Mesendoderm (in vitro differentiated cells): ENCODE measurements at regions not wholly inside any gene's neighbourhood (a gene's known extent, or its start where the extent isn't known, plus 50 kb on each side); places are given as distances from the start of the nearest gene placed in this dataset.
A peak's percentile ranks its signal among the peaks of the same experiment; 100 is the strongest.

Experiments
- DNase-seq: peaks from one replicate; pipeline ENCODE4 v3.0.0; 2013
- H2AK5ac ChIP-seq: 2 replicates; pipeline ENCODE4 v1.6.1; 2013; ENCODE audit warnings: low read length, inconsistent platforms
- H2BK120ac ChIP-seq: 2 replicates; pipeline ENCODE4 v1.6.1; 2013; ENCODE audit warnings: low read depth, mild to moderate bottlenecking, low read length, moderate library complexity, mixed read lengths
- H2BK15ac ChIP-seq: replicated peaks from 2 replicates; pipeline ENCODE4 v1.6.1; 2013; ENCODE audit warnings: low read depth, mild to moderate bottlenecking, moderate library complexity
- H2BK5ac ChIP-seq: 2 replicates; pipeline ENCODE4 v1.6.1; 2013; ENCODE audit warnings: low read length, inconsistent platforms
- H3K18ac ChIP-seq: 2 replicates; pipeline ENCODE4 v1.6.1; 2013; ENCODE audit warnings: mild to moderate bottlenecking, low read length, mixed read lengths
- H3K23ac ChIP-seq: one replicate; pipeline ENCODE4 v1.6.1; 2013; ENCODE audit warnings: low read length
- H3K27ac ChIP-seq: 2 replicates; pipeline ENCODE4 v1.5.1; 2013; ENCODE audit warnings: low read depth, mild to moderate bottlenecking, inconsistent platforms, low read length, moderate library complexity
- H3K27me3 ChIP-seq: 2 replicates; pipeline ENCODE4 v1.6.1; 2013; ENCODE audit warnings: low read length, control low read depth, mild to moderate bottlenecking, inconsistent platforms; ENCODE audit not compliant: insufficient read depth, poor library complexity
- H3K36me3 ChIP-seq: 2 replicates; pipeline ENCODE4 v1.6.1; 2013; ENCODE audit warnings: low read length, inconsistent platforms; ENCODE audit not compliant: control insufficient read depth, insufficient read depth
- H3K4ac ChIP-seq: one replicate; pipeline ENCODE4 v1.6.1; 2013; ENCODE audit warnings: low read depth, mild to moderate bottlenecking, low read length, moderate library complexity
- H3K4me1 ChIP-seq: 2 replicates; pipeline ENCODE4 v1.6.1; 2013; ENCODE audit warnings: low read depth, low read length, inconsistent platforms; ENCODE audit not compliant: control insufficient read depth
- H3K4me2 ChIP-seq: 2 replicates; pipeline ENCODE4 v1.6.1; 2013; ENCODE audit warnings: low read length
- H3K4me3 ChIP-seq: 2 replicates; pipeline ENCODE4 v1.5.1; 2013; ENCODE audit warnings: mild to moderate bottlenecking, low read length
- H3K56ac ChIP-seq: one replicate; pipeline ENCODE4 v1.6.1; 2013; ENCODE audit warnings: low read length
- H3K79me1 ChIP-seq: 2 replicates; pipeline ENCODE4 v1.6.1; 2013; ENCODE audit warnings: low read length, inconsistent platforms
- H3K79me2 ChIP-seq: 2 replicates; pipeline ENCODE4 v1.6.1; 2013; ENCODE audit warnings: mild to moderate bottlenecking, low read length; ENCODE audit not compliant: control insufficient read depth, insufficient read depth
- H3K9ac ChIP-seq: 2 replicates; pipeline ENCODE4 v1.6.1; 2013; ENCODE audit warnings: low read length, inconsistent platforms
- H4K5ac ChIP-seq: one replicate; pipeline ENCODE4 v1.6.1; 2013; ENCODE audit warnings: low read length
- H4K8ac ChIP-seq: one replicate; pipeline ENCODE4 v1.6.1; 2013; ENCODE audit warnings: low read depth, mild to moderate bottlenecking, control low read depth, low read length, moderate library complexity
- WGBS: extraction: QIAGEN DNeasy Blood & Tissue Kit; methylation state at CpG from one replicate; pipeline ENCODE4 v1.1.7; 2013; ENCODE audit warnings: low lambda C conversion rate, missing lambda C conversion rate; ENCODE audit not compliant: insufficient coverage; ENCODE audit errors: extremely low coverage; 5-methylcytosine and 5-hydroxymethylcytosine counted together

DNA sequence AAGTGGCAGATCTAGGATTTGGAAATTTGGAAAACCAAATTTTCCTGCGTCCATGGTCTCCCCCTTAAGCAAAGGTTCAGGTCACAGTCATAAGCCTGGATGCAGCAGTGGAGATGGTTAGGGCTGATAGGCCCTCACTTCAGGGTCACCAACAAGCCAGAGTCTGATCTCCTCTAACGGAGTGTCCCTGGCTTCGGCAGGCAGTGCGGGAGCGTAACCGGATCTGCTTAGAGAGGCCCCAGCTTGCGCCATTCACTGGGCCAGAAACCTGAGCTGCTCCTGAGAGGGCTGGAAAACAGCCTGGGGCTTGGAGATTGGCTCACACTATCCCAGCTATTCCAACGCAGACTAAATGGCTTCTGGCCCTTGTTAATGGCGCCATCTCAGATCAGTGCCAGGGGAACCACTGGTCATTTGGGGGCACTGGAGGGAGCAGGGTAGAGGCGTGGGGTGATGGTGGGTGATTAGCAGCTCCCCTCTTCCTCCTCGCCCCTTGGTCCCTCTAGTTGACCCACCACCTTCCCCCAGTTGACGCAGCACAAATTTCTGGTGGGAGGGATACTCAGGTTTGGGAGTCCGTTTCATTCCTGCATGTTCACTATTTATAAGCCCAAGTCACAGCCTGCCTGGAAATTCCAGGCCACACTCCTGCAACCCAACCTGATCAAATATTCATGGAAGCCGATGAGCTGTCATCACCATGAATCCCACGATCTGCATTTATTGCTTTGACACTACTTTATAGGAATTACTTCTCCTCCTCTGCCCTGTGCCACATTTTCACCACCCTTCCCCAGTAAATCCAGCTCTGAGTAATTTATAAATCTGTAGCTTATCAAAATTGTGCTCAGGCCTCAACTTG, 134.6 kb upstream of the CPEB4 start:
- Histone ChIP-seq H4K5ac (no peak overlapping the region), H3K18ac (peak overlapping the region; percentile 52), H3K27me3 (no peaks in the 10 kb centered on the region), H3K4me1 (peaks cover 3% of the 10 kb centered on the region), H3K79me2 (no peaks in the 10 kb centered on the region), H3K27ac (no peak overlapping the region), H3K23ac (no peak overlapping the region), H3K79me1 (no peaks in the 10 kb centered on the region), H3K9ac (no peak overlapping the region), H4K8ac (no peak overlapping the region), H2AK5ac (no peak overlapping the region), H3K56ac (peak overlapping the region; percentile 44), H3K4me3 (no peak overlapping the region), H3K4ac (no peak overlapping the region), H2BK120ac (no peak overlapping the region), H3K4me2 (no peak overlapping the region), H2BK5ac (no peak overlapping the region), H3K36me3 (no peaks in the 10 kb centered on the region), H2BK15ac (no peak overlapping the region)
- DNase-seq, result peak; percentile 93
- WGBS, result no CpG with 5 or more reads among the region's 15 CpGs

DNA sequence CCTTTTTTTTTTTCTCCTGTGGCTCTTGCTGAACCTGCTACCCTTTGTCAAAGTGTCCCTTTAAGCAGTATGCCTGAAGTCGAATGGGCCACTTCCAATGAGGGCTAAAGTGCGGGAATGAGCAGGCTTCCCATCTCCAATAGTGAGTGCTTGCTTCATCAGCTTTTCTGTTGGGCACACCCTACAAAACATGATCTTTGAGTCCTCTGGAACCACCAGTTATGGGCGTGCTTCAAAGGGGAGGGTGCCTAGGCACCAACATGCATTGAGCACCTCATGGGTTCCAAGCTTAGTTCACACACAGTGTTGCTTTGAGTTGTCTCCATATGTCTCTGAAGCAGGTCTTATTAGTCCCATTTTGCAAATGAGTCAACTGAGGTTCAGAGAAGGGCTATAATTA, 132.8 kb upstream of the CPEB4 start:
- Histone ChIP-seq H3K56ac (no peak overlapping the region), H2AK5ac (no peak overlapping the region), H3K9ac (no peak overlapping the region), H3K36me3 (no peaks in the 10 kb centered on the region), H3K18ac (no peak overlapping the region), H2BK5ac (no peak overlapping the region), H3K23ac (no peak overlapping the region), H3K79me2 (no peaks in the 10 kb centered on the region), H3K79me1 (no peaks in the 10 kb centered on the region), H3K4me1 (peaks cover 3% of the 10 kb centered on the region), H4K8ac (no peak overlapping the region), H2BK15ac (no peak overlapping the region), H3K4me2 (no peak overlapping the region), H4K5ac (no peak overlapping the region), H3K4ac (no peak overlapping the region), H3K4me3 (no peak overlapping the region), H3K27ac (no peak overlapping the region), H3K27me3 (no peaks in the 10 kb centered on the region), H2BK120ac (no peak overlapping the region)
- no CpG with 5 or more reads among the region's 3 CpGs for WGBS
- DNase-seq, result no peak

DNA sequence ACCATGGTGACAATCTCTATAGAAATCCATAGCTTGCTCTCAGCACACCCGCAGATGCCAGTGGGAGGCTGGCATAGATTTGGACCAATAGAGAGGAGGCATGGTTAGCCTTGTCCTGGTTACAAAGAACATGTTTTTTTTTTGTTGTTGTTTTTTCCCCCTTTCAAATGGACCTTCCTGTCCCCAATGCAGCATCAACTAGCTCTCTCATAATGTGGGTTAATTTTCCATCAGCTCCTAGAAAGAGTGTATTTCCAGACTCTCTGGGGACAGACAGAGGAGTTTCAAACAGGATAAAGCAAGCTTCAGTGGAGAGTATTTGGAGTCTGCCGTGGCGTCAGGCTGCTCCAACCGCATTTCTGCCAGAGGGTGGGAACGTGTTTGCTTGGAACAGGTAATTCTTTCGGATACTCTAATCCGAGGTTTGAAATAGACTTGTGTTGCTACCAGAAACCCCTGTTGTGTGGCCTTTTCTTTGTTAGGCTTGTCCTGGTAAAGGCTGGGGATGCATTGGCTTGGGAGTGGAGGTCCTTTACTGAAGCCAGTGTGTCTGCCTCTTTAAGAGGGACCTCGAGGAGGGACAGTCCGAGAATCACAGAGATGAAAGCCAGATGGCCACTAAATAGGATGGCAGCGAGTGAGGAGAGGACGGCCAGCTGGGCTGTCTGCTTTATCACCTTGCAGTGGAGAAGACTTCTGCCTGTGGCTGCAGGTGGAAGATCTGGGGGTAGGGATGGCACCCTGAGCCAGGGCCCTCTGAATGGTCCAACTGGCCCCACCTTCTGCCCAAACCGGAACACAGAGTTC, 130.5 kb upstream of the CPEB4 start:
- Histone ChIP-seq H3K18ac (no peak overlapping the region), H4K5ac (no peak overlapping the region), H3K79me1 (no peaks in the 10 kb centered on the region), H3K27me3 (no peaks in the 10 kb centered on the region), H3K4ac (no peak overlapping the region), H4K8ac (no peak overlapping the region), H3K9ac (no peak overlapping the region), H2BK15ac (no peak overlapping the region), H2BK5ac (no peak overlapping the region), H3K4me1 (peaks cover 3% of the 10 kb centered on the region), H3K23ac (no peak overlapping the region), H3K4me2 (no peak overlapping the region), H3K56ac (no peak overlapping the region), H3K79me2 (no peaks in the 10 kb centered on the region), H3K36me3 (no peaks in the 10 kb centered on the region), H3K27ac (no peak overlapping the region), H3K4me3 (no peak overlapping the region), H2BK120ac (no peak overlapping the region), H2AK5ac (no peak overlapping the region)
- no CpG with 5 or more reads among the region's 12 CpGs for WGBS
- no peak for DNase-seq

DNA sequence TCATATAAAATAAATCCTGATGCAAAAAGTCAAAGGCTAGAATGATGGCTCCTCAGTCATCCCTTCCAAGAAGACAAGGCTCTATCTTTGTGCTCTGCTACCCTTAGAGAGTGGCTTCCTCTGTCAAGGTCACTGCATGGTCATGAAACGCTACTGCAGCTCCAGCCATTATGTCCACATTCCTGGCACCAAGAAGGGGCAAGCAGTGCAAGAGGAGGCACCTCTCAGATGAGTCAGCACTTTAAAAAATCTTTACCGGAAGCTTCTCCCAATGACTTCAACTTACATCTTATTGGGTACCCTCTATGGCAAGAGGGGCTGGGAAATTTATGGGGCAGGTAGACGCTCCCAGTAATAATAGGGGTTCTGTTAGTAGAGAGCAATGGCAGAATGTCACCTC, 129.5 kb upstream of the CPEB4 start:
- WGBS, result no CpG with 5 or more reads among the region's 3 CpGs
- no peak for DNase-seq

DNA sequence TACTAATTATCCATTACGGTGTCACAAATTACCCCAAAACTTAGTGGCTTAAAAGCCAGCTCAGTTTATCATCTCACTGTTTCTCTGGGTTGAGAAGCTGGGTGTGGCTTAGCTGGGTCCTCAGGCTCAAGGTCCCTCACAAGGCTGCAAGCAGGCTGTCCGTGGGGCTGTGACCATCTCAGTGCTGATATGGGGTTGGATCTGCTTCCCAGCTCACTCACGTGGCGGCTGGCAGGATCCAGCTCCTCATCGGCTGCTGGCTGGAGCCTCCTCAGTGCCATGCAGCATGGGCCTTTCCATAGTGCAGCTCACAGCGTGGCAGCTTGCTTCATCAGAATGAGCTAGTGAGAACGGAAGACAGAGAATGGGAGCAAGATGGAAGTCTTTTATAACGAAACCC, 128.5 kb upstream of the CPEB4 start:
- no peaks in the 10 kb centered on the region for H3K79me2 ChIP-seq
- H3K27ac ChIP-seq, result no peak overlapping the region
- H3K9ac ChIP-seq, result no peak overlapping the region
- H3K4me2 ChIP-seq, result no peak overlapping the region
- no peak overlapping the region for H3K56ac ChIP-seq
- H3K18ac ChIP-seq, result no peak overlapping the region
- no peak overlapping the region for H2BK15ac ChIP-seq
- no peak overlapping the region for H3K4ac ChIP-seq
- H3K27me3 ChIP-seq, result no peaks in the 10 kb centered on the region
- no peaks in the 10 kb centered on the region for H3K79me1 ChIP-seq
- H2BK120ac ChIP-seq, result no peak overlapping the region
- H4K8ac ChIP-seq, result no peak overlapping the region
- peaks cover 2% of the 10 kb centered on the region for H3K4me1 ChIP-seq
- H3K36me3 ChIP-seq, result no peaks in the 10 kb centered on the region
- no peak overlapping the region for H3K4me3 ChIP-seq
- no peak overlapping the region for H3K23ac ChIP-seq
- WGBS, result no CpG with 5 or more reads among the region's 8 CpGs
- H2AK5ac ChIP-seq, result no peak overlapping the region
- DNase-seq, result no peak
- no peak overlapping the region for H4K5ac ChIP-seq
- no peak overlapping the region for H2BK5ac ChIP-seq

More for the DNA sequence above, 129.5 kb upstream of the CPEB4 start:
- Histone ChIP-seq H2BK15ac (no peak overlapping the region), H3K56ac (no peak overlapping the region), H3K4me1 (peaks cover under 1% of the 10 kb centered on the region), H4K5ac (no peak overlapping the region), H3K27ac (no peak overlapping the region), H4K8ac (no peak overlapping the region), H3K4ac (no peak overlapping the region), H2AK5ac (no peak overlapping the region), H2BK5ac (no peak overlapping the region), H3K18ac (no peak overlapping the region), H3K79me2 (no peaks in the 10 kb centered on the region), H3K4me3 (no peak overlapping the region), H3K27me3 (no peaks in the 10 kb centered on the region), H3K36me3 (no peaks in the 10 kb centered on the region), H3K79me1 (no peaks in the 10 kb centered on the region), H3K23ac (no peak overlapping the region), H3K4me2 (no peak overlapping the region), H2BK120ac (no peak overlapping the region), H3K9ac (no peak overlapping the region)
